ENCODE measurements at regions not wholly inside any gene's neighbourhood (a gene's known extent, or its start where the extent isn't known, plus 50 kb on each side); places are given as distances from the start of the nearest gene placed in this dataset.

DNA sequence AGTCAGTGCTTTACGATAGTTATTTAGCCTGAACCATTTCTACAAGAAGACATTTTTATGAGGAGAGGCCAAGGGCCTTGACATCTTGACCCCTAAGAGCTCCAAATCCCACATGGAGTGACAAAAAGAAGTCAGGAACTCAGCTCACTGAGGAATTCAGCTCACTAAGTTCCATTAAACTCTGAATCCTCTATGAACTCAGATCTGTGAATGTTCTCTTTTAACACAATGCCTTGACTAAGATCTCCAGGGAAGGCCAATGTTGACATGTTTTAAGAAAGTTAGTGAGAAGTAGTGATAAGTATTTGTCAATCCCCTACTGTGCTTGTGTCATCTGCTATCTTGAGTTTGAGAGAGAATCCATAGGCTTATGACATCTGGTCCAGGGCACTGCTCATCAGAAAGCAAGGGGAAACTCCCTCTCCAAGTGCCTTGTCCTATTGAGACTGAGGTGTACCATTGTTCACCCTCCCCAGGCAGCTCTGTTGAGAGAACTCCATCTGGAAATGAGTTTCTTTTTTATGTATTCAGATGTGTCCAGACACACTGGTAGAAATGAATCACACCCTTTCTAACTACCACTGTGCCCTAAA lies 68.7 kb upstream of the PCDH19 start:
- Histone ChIP-seq H3K9ac (ENCODE audit: low read depth, low read length, poor library complexity, severe bottlenecking) (no peak overlapping the region), H3K36me3 (ENCODE audit: insufficient read depth, low read length) (no peaks in the 10 kb centered on the region), H3F3A (ENCODE audit: low read depth) (no peaks in the 10 kb centered on the region), H4K20me1 (ENCODE audit: insufficient read depth, low read length, poor library complexity, severe bottlenecking) (no peaks in the 10 kb centered on the region), H3K4me1 (ENCODE audit: insufficient read depth, low read length, poor library complexity, severe bottlenecking) (no peaks in the 10 kb centered on the region), H3K27me3 (ENCODE audit: insufficient read depth, low read length, poor library complexity, severe bottlenecking) (no peaks in the 10 kb centered on the region), H3K4me2 (ENCODE audit: low read depth, low read length, poor library complexity, severe bottlenecking) (no peak overlapping the region), H3K79me2 (ENCODE audit: insufficient read depth, low read length) (no peaks in the 10 kb centered on the region), H2AFZ (ENCODE audit: low read length) (no peak overlapping the region), H3K9me2 (replicated peaks; ENCODE audit: low read depth, low read length) (no peaks in the 10 kb centered on the region), H3K4me3 (ENCODE audit: low read length, poor library complexity, severe bottlenecking) (no peak overlapping the region), H3K9me3 (ENCODE audit: insufficient read depth, low read depth, low read length) (no peaks in the 10 kb centered on the region)
- TF ChIP-seq CTCF (conservative IDR thresholded peaks at IDR 0.05; ENCODE audit: low read length) (no peak), EZH2phosphoT487 (IDR thresholded peaks at IDR 0.05; ENCODE audit: borderline replicate concordance) (no peak)

DNA sequence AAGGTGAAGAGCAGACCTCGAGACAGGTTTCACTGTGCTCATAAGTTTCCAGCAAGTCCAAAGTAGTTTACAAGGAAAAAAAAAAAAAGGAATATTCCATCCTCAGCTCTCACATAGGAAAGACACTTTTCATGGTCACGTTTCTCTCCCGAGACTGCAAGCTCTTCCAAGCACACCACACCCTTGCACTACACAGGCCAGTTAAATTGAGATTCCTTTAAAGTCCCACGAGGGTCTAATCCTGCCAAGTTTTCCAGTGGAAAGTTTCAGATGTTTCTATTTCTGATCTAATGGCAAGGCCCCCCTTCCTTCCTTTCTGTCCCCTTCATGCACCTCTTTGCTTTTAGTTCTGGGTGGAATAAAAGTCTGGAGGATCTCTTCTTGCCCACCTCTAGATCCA lies 67.9 kb upstream of the PCDH19 start:
- Histone ChIP-seq H3K27me3 (ENCODE audit: insufficient read depth, low read length, poor library complexity, severe bottlenecking) (no peaks in the 10 kb centered on the region), H3K9ac (ENCODE audit: low read depth, low read length, poor library complexity, severe bottlenecking) (no peak overlapping the region), H4K20me1 (ENCODE audit: insufficient read depth, low read length, poor library complexity, severe bottlenecking) (no peaks in the 10 kb centered on the region), H3K9me3 (ENCODE audit: insufficient read depth, low read depth, low read length) (no peaks in the 10 kb centered on the region), H3K36me3 (ENCODE audit: insufficient read depth, low read length) (no peaks in the 10 kb centered on the region), H3K79me2 (ENCODE audit: insufficient read depth, low read length) (no peaks in the 10 kb centered on the region), H3K4me1 (ENCODE audit: insufficient read depth, low read length, poor library complexity, severe bottlenecking) (no peaks in the 10 kb centered on the region), H2AFZ (ENCODE audit: low read length) (no peak overlapping the region), H3K9me2 (replicated peaks; ENCODE audit: low read depth, low read length) (no peaks in the 10 kb centered on the region), H3K4me2 (ENCODE audit: low read depth, low read length, poor library complexity, severe bottlenecking) (no peak overlapping the region), H3F3A (ENCODE audit: low read depth) (no peaks in the 10 kb centered on the region), H3K4me3 (ENCODE audit: low read length, poor library complexity, severe bottlenecking) (no peak overlapping the region)
- TF ChIP-seq CTCF (conservative IDR thresholded peaks at IDR 0.05; ENCODE audit: low read length) (no peak), EZH2phosphoT487 (IDR thresholded peaks at IDR 0.05; ENCODE audit: borderline replicate concordance) (no peak)

DNA sequence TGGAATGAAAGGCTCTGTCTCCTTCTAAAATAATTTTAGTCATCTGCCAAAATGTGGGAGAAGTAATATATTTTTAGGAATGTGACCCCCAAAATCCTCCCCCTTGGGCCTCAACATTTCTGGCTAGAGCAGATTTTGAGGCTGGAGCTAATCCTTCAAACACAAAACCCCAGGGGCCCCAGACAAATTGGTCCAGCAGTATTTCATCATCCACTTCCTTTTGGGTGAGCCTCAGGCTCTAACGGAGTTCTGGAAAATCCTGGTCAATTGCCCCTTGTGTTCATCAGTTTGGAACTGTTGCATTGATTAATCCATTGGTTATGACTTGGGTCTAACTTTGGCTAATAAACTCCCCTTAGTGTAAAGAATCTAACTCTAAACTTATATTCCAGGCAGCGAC lies 67.4 kb upstream of the PCDH19 start:
- TF ChIP-seq CTCF (conservative IDR thresholded peaks at IDR 0.05; ENCODE audit: low read length), result no peak
- no peak for TF ChIP-seq EZH2phosphoT487 (IDR thresholded peaks at IDR 0.05; ENCODE audit: borderline replicate concordance)
- Histone ChIP-seq H3K9me3 (ENCODE audit: insufficient read depth, low read depth, low read length) (no peaks in the 10 kb centered on the region), H3K9me2 (replicated peaks; ENCODE audit: low read depth, low read length) (no peaks in the 10 kb centered on the region), H3K4me1 (ENCODE audit: insufficient read depth, low read length, poor library complexity, severe bottlenecking) (no peaks in the 10 kb centered on the region), H3K36me3 (ENCODE audit: insufficient read depth, low read length) (no peaks in the 10 kb centered on the region), H3K9ac (ENCODE audit: low read depth, low read length, poor library complexity, severe bottlenecking) (no peak overlapping the region), H3K27me3 (ENCODE audit: insufficient read depth, low read length, poor library complexity, severe bottlenecking) (no peaks in the 10 kb centered on the region), H4K20me1 (ENCODE audit: insufficient read depth, low read length, poor library complexity, severe bottlenecking) (no peaks in the 10 kb centered on the region), H3F3A (ENCODE audit: low read depth) (no peaks in the 10 kb centered on the region), H3K4me2 (ENCODE audit: low read depth, low read length, poor library complexity, severe bottlenecking) (no peak overlapping the region), H2AFZ (ENCODE audit: low read length) (no peak overlapping the region), H3K4me3 (ENCODE audit: low read length, poor library complexity, severe bottlenecking) (no peak overlapping the region), H3K79me2 (ENCODE audit: insufficient read depth, low read length) (no peaks in the 10 kb centered on the region)

Measured in Loucy (cell line).